ENCODE measurements at regions not wholly inside any gene's neighbourhood (a gene's known extent, or its start where the extent isn't known, plus 50 kb on each side); places are given as distances from the start of the nearest gene placed in this dataset.

DNA sequence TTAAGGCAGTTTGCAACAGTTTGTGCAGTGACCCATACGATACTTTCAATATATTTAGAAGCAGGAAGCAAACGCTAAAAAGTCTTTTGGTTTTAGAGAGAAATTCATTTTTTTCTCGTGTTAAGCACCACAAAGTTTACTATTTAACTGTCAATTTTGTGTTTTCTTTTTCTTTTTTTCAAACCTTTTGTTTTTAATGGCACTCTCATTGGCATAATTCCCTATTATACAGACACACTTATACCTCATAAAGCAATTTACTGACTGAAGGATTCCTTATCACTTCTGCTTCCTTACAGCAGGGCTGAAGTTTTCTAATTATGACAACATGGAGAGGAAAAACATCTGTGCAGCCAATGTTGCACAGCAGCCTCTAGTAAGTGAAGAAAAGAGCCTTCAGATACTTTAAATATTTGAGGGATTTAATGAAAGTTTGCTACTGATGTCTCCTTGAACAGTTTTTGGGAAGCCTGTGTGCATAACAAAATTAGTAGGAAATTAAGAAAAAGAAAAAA lies 2191.2 kb downstream of the LRRC4C start:
- TF ChIP-seq EZH2 (IDR thresholded peaks at IDR 0.05; ENCODE audit: insufficient read depth, poor library complexity, severe bottlenecking) (no peak), EZH2phosphoT487 (IDR thresholded peaks at IDR 0.05; ENCODE audit: insufficient read depth, low read depth) (no peak)

Data from GM23248 (cell line).